ENCODE measurements at regions not wholly inside any gene's neighbourhood (a gene's known extent, or its start where the extent isn't known, plus 50 kb on each side); places are given as distances from the start of the nearest gene placed in this dataset.

- TF ChIP-seq CTCF (IDR thresholded peaks at IDR 0.05; ENCODE audit: low read depth, low read length), result no peak
- no peak for DNase-seq
- no peak overlapping the region for H3K27ac ChIP-seq
- no peaks in the 10 kb centered on the region for H3K9me3 ChIP-seq (ENCODE audit: severe bottlenecking)
- no peaks in the 10 kb centered on the region for H3K36me3 ChIP-seq
- peaks cover 35% of the 10 kb centered on the region for H3K27me3 ChIP-seq (ENCODE audit: insufficient read depth, low read depth, severe bottlenecking)
- H3K4me3 ChIP-seq (ENCODE audit: low read depth, low read length), result no peak overlapping the region
Observed at GRCh38 chr20:60913298-60913697, 338.8 kb upstream of the CDH4 start.

- no peak overlapping the region for H3K27ac ChIP-seq
- H3K27me3 ChIP-seq (ENCODE audit: insufficient read depth, low read depth, severe bottlenecking), result peaks cover 67% of the 10 kb centered on the region
- no peaks in the 10 kb centered on the region for H3K36me3 ChIP-seq
- no peak for DNase-seq
- H3K9me3 ChIP-seq (ENCODE audit: severe bottlenecking), result no peaks in the 10 kb centered on the region
- TF ChIP-seq CTCF (IDR thresholded peaks at IDR 0.05; ENCODE audit: low read depth, low read length), result no peak
- H3K4me3 ChIP-seq (ENCODE audit: low read depth, low read length), result no peak overlapping the region
Observed at GRCh38 chr20:60921022-60921622, 330.9 kb upstream of the CDH4 start.

GRCh38 chr20:60926831-60927230 is 325.2 kb upstream of the CDH4 start:
- Histone ChIP-seq H3K27me3 (ENCODE audit: insufficient read depth, low read depth, severe bottlenecking) (peaks cover 82% of the 10 kb centered on the region), H3K27ac (no peak overlapping the region)

GRCh38 chr20:60928341-60928740 is 323.7 kb upstream of the CDH4 start:
- Histone ChIP-seq H3K27ac (no peak overlapping the region), H3K4me3 (ENCODE audit: low read depth, low read length) (no peak overlapping the region), H3K27me3 (ENCODE audit: insufficient read depth, low read depth, severe bottlenecking) (peaks cover 84% of the 10 kb centered on the region), H3K9me3 (ENCODE audit: severe bottlenecking) (no peaks in the 10 kb centered on the region), H3K36me3 (no peaks in the 10 kb centered on the region)
- no peak for TF ChIP-seq CTCF (IDR thresholded peaks at IDR 0.05; ENCODE audit: low read depth, low read length)
- DNase-seq, result no peak

More at GRCh38 chr20:60926831-60927230, 325.2 kb upstream of the CDH4 start:
- no peak for TF ChIP-seq CTCF (IDR thresholded peaks at IDR 0.05; ENCODE audit: low read depth, low read length)
- no peak overlapping the region for H3K4me3 ChIP-seq (ENCODE audit: low read depth, low read length)
- no peaks in the 10 kb centered on the region for H3K36me3 ChIP-seq
- DNase-seq, result no peak
- H3K9me3 ChIP-seq (ENCODE audit: severe bottlenecking), result no peaks in the 10 kb centered on the region

- no peaks in the 10 kb centered on the region for H3K9me3 ChIP-seq (ENCODE audit: severe bottlenecking)
- H3K27ac ChIP-seq, result no peak overlapping the region
- H3K4me3 ChIP-seq (ENCODE audit: low read depth, low read length), result no peak overlapping the region
- no peak for DNase-seq
- H3K36me3 ChIP-seq, result no peaks in the 10 kb centered on the region
- no peak for TF ChIP-seq CTCF (IDR thresholded peaks at IDR 0.05; ENCODE audit: low read depth, low read length)
- H3K27me3 ChIP-seq (ENCODE audit: insufficient read depth, low read depth, severe bottlenecking), result peaks cover 79% of the 10 kb centered on the region
Observed at GRCh38 chr20:60930023-60930790, 321.9 kb upstream of the CDH4 start.

Data from WERI-Rb-1 (cell line).